ENCODE measurements at regions not wholly inside any gene's neighbourhood (a gene's known extent, or its start where the extent isn't known, plus 50 kb on each side); places are given as distances from the start of the nearest gene placed in this dataset.

GRCh38 chr3:145776782-145777408 is 384.1 kb downstream of the PLOD2 start:
- TF ChIP-seq CTCF (IDR thresholded peaks at IDR 0.05; ENCODE audit: poor library complexity, severe bottlenecking) (peak; percentile 52), EP300 (conservative IDR thresholded peaks at IDR 0.05; ENCODE audit: poor library complexity, severe bottlenecking) (no peak), POLR2AphosphoS5 (IDR thresholded peaks at IDR 0.05) (no peak), EZH2 (IDR thresholded peaks at IDR 0.05; ENCODE audit: borderline replicate concordance, insufficient read depth, low read length, poor library complexity, severe bottlenecking) (no peak), TAF1 (IDR thresholded peaks at IDR 0.05; ENCODE audit: low read depth) (no peak)
